ENCODE measurements at regions not wholly inside any gene's neighbourhood (a gene's known extent, or its start where the extent isn't known, plus 50 kb on each side); places are given as distances from the start of the nearest gene placed in this dataset.

GRCh38 chr18:55013086-55013485 is 53.8 kb upstream of the CCDC68 start:
- H3K27ac ChIP-seq (ENCODE audit: low read depth, low read length), result no peak overlapping the region
- H3K9me2 ChIP-seq (ENCODE audit: insufficient read depth), result no peaks in the 10 kb centered on the region
- no peaks in the 10 kb centered on the region for H4K20me1 ChIP-seq (ENCODE audit: insufficient read depth)
- H3K4me3 ChIP-seq (replicated peaks in 1 of 2; ENCODE audit: low read depth in 1 of 2, low read length in 2 of 2), result no peak overlapping the region
- no peaks in the 10 kb centered on the region for H3K27me3 ChIP-seq (ENCODE audit: insufficient read depth, low read length)
- intact Hi-C loops (cut with micrococcal nuclease), result no loop called here
- no TSS peak for BruUV-seq (replicated peaks)
- no peak for ATAC-seq
- no peak overlapping the region for H3K4me2 ChIP-seq (ENCODE audit: low read length)
- ChIA-PET RAD21 (ENCODE audit: low non-redundant PET in 1 of 2, low total read pairs in 2 of 2, uncharacterized antibody in 2 of 2, unreplicated experiment in 2 of 2) (no interaction called here), POLR2A (no interaction called here), CTCF (no interaction called here)
- no peaks in the 10 kb centered on the region for H3K79me2 ChIP-seq (ENCODE audit: insufficient read depth, low read length)
- H3K9me3 ChIP-seq (ENCODE audit: control insufficient read depth in 1 of 2, insufficient read depth in 1 of 2, low read depth in 1 of 2, low read length in 2 of 2), result no peaks in the 10 kb centered on the region
- no peaks in the 10 kb centered on the region for H3K4me1 ChIP-seq (ENCODE audit: control insufficient read depth in 1 of 2, insufficient read depth in 2 of 2, low read length in 2 of 2)
- no peak overlapping the region for H3K9ac ChIP-seq (ENCODE audit: low read length)
- H2AFZ ChIP-seq (ENCODE audit: low read depth, low read length, poor library complexity, severe bottlenecking), result no peak overlapping the region
- DNase-seq (ENCODE audit: low read depth, low spot score), result no peak
- TF ChIP-seq SP1 (IDR thresholded peaks at IDR 0.05; ENCODE audit: low read depth) (no peak), EGR1 (IDR thresholded peaks at IDR 0.05; ENCODE audit: low read depth) (no peak), YY1 (IDR thresholded peaks at IDR 0.05; ENCODE audit: extremely low read depth, insufficient replicate concordance, low read depth, low read length) (no peak), JUND (IDR thresholded peaks at IDR 0.05) (no peak), ATF3 (IDR thresholded peaks at IDR 0.05) (no peak), CTCF (IDR thresholded peaks at IDR 0.05 in 2 of 3, conservative IDR thresholded peaks at IDR 0.05 in 1 of 3; ENCODE audit: borderline replicate concordance in 1 of 3, insufficient read depth in 1 of 3, low read depth in 2 of 3, low read length in 2 of 3) (no peak), CBX3 (IDR thresholded peaks at IDR 0.05; ENCODE audit: low read depth) (no peak), MAX (IDR thresholded peaks at IDR 0.05) (no peak), ZFX (IDR thresholded peaks at IDR 0.05) (no peak), FOSL1 (IDR thresholded peaks at IDR 0.05; ENCODE audit: low read depth) (no peak), RAD21 (IDR thresholded peaks at IDR 0.05; ENCODE audit: low read depth) (no peak), ELF1 (IDR thresholded peaks at IDR 0.05; ENCODE audit: borderline replicate concordance, low read depth) (no peak), REST (IDR thresholded peaks at IDR 0.05; ENCODE audit: low read depth) (no peak), POLR2A (IDR thresholded peaks at IDR 0.05; ENCODE audit: borderline replicate concordance, extremely low read depth, insufficient read depth, insufficient read length) (no peak), SRF (IDR thresholded peaks at IDR 0.05; ENCODE audit: low read depth) (no peak), EZH2 (IDR thresholded peaks at IDR 0.05) (no peak), ZNF274 (IDR thresholded peaks at IDR 0.05; ENCODE audit: low read depth, low read length) (no peak), EZH2phosphoT487 (IDR thresholded peaks at IDR 0.05; ENCODE audit: borderline replicate concordance) (no peak), SIN3A (IDR thresholded peaks at IDR 0.05; ENCODE audit: low read depth) (no peak), POLR2AphosphoS5 (IDR thresholded peaks at IDR 0.05; ENCODE audit: low read depth, low read length) (no peak)
- no peaks in the 10 kb centered on the region for H3K36me3 ChIP-seq (ENCODE audit: control insufficient read depth in 1 of 2, insufficient read depth in 2 of 2, low read length in 2 of 2)

Measured in HCT116 (cell line).